Stimulated activated CD4-positive, alpha-beta T cell treated with anti-CD3 and anti-CD28 coated beads, Interleukin-1b, Interleukin-23, amount 100 ng/mL, for 1 hour (primary cell): ENCODE measurements at regions not wholly inside any gene's neighbourhood (a gene's known extent, or its start where the extent isn't known, plus 50 kb on each side); places are given as distances from the start of the nearest gene placed in this dataset.
"Not testable (repeated sequence)": the region's sequence is repeated elsewhere in the genome, so short reads cannot be mapped to it uniquely, and the experiment has no call there.

ENCODE experiments used
- DNase-seq, 2 donors: peaks; one replicate each; pipeline ENCODE4 v3.0.0-alpha.2; 2020; ENCODE audit warnings: low read depth in 2 of 2

- no peak for DNase-seq
Observed at GRCh38 chrX:43224496-43224895, 431.6 kb upstream of the MAOA start.

GRCh38 chrX:43225626-43226328, 430.3 kb upstream of the MAOA start:
- no peak for DNase-seq

DNA sequence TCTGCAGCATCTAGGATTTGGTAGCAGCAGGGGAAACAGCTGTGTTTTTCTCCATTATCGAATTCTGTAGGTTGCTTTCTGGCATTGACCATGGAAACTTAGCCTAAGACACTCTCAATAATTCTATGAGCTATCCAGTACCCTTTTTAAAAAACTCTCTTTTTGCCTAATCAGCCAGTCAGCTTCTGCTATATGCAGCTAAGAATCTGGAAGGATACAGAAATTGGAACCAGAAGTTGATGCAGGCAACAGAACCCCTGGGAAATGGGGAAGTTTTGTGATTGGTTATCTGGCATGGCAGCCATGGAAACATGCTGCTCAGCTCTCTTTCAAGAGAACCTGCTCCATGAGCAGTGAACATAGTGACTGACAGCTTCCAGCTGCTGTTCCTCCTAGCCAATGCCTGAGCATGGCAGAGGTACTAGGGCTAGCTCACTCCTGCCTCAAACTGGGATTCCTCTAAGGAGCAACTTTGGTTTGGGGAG, 417.6 kb upstream of the MAOA start:
- no peak for DNase-seq

DNA sequence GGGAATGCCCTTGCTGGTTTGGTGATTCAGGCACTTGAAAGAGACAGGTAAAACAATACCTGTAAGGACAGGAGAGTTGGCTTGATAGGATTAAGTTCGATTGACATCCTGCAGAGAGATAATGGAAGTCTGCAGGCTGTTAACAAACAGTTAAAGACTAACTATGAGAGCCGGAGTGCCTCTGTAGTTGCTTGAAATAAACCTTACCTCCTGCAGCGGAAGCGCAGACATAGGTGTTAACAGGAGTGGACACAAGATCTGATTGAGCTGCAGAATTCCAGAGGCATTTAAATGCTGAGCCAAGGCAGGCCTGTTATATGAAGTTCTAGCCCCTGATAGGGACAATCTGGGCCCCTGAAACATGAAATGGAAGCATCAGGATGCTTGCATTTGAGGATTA, 416.7 kb upstream of the MAOA start:
- no peak for DNase-seq

- no peak for DNase-seq
Observed at GRCh38 chrX:43255596-43255995, 400.5 kb upstream of the MAOA start.

DNA sequence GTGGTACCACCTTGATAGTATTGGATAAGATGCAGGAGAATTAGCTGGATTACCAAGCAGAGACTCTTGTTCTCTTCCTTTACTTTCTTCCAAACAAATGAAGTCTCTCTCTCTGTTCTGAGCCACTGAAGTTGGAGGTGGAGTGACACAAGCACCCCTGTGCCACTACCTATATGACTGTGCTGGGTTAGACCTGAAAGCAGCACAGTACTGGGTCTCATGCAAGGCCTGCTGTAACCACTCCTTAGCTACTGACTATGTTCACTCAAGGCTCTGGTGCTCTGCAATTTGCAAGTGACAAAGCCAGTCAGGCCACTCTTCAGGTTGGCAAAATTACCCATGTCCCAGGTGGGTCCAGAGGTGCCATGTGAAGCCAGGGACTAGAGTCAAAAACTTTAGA, 389.6 kb upstream of the MAOA start:
- DNase-seq, result no peak

GRCh38 chrX:43267652-43268051, 388.4 kb upstream of the MAOA start:
- DNase-seq, result no peak

GRCh38 chrX:43269201-43269600, 386.9 kb upstream of the MAOA start:
- no peak for DNase-seq

DNA sequence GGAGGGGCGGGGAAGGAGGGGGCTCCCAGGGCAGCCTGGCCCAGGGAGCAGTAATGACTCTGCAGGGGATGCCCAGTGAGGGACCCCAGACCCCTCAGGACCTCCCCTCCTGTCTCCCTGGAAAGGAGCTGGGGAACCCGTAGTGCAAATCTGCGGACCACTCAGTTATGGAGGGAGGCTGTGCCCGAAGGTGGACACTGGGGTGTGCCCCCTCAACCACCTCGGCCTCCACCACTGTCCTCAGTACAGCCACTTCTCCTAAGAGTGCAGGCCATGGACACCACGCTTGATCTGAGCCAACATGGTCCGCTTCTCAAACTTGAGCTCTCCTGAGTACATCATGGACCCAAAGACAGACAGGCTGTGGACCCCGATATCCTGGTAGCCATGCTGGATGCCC, 378.2 kb upstream of the MAOA start:
- DNase-seq, result no peak

- DNase-seq, result no peak
Observed at GRCh38 chrX:43278440-43278839, 377.7 kb upstream of the MAOA start.

- DNase-seq, result no peak
Observed at GRCh38 chrX:43279341-43279808, 376.7 kb upstream of the MAOA start.

GRCh38 chrX:43283187-43283586, 372.9 kb upstream of the MAOA start:
- no peak for DNase-seq

DNA sequence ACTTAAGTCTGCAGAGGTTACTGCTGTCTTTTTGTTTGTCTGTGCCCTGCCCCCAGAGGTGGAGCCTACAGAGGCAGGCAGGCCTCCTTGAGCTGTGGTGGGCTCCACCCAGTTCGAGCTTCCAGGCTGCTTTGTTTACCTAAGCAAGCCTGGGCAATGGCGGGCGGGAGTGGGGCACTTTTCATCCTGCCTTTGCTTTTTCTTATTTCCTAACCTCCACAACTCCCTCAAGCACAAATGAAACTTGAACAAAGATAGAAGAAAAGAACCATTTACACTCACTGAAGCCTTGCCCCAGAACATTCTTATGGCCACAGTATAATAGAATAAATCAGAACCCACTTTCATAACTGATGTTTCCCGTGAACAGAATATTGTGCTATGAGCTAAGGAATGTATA, 344.5 kb upstream of the MAOA start:
- DNase-seq, result not testable (repeated sequence)

DNA sequence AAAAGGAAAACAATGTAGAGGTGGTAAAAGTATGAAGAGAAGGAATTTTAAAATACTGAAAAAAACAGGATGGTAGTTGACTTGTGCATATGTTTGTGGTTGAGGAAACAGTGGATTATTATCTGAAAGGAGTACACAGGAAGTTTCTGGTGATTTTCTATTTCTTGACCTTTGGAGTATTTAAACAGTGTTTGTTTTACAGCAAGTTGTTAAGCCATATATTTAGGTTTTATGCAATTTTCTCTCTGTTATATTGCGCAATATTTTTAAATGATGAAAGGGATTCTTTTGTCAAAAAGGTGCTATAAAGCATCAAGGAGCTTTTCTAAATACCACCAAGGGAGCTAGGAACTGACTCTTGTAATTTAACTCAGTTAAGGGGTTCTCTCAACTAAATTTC, 343.1 kb upstream of the MAOA start:
- DNase-seq, result no peak

GRCh38 chrX:43314525-43314924, 341.6 kb upstream of the MAOA start:
- DNase-seq, result no peak

DNA sequence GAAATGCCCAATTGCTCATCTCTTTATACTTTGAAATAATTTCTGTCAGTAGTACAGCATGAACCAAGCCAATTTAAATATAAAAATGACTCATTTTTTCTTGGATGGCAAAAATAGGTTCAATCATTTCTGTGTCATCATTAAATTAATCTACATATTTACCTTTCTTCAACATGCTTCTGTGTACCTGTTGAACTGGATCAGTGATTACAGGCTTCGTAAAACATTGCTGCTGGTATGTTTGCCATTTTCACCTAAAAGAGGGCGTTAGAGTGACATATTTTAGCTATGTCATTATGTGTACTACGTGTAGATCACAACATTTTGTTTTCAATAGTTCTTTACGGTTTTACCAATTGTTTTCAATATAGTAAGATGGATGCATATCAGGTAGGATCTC, 340.5 kb upstream of the MAOA start:
- DNase-seq, result no peak

DNA sequence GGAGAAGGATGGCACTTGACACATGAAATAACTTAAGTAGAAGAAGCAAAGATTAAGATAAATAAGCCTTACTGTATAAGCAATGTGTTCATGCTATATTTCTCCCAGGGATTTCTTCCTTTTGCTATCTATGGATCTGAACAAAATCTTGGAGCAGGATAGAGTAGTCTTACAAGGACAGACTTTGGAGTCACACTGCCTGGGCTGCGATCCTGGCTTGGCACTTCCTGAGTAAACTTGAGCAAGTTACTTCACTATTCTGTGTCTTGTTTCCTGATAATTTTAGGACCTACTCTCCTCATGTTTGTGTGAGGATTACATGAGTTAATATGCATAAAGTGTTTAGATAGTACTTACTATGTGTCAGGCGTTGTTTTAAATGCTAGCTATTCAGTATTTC, 340.0 kb upstream of the MAOA start:
- no peak for DNase-seq

- DNase-seq, result no peak
Observed at GRCh38 chrX:43317378-43317777, 338.7 kb upstream of the MAOA start.

DNA sequence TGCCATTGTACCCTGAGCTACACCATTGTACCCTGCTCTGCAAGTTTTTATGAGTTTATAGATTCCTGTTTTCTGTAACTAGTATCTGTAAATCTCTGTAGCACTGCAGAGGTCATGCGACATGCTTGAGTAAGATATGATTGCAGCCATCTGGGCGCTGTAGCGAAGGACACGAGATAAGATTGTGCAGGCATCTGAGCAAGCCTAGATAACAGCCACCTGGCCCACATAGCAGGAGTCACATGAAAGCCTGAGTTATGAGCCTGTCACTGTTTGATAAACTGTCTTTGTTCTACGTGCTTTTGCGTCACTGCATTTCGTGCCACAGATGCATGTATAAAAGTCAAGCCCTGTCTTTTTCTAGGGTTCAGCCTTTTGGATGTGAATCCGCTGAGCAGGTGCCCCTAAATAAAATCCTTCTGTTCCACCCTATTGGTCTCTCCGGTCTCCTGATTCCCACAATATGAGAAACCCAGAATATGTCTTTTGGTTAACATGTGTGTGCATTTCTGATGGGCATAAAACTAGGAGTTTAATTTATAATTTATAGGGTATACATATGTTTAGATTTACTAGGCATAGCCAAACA, 327.6 kb upstream of the MAOA start:
- DNase-seq, result no peak

GRCh38 chrX:43333543-43333942, 322.6 kb upstream of the MAOA start:
- DNase-seq, result no peak

- DNase-seq, result no peak
Observed at GRCh38 chrX:43345166-43345565, 310.9 kb upstream of the MAOA start.

DNA sequence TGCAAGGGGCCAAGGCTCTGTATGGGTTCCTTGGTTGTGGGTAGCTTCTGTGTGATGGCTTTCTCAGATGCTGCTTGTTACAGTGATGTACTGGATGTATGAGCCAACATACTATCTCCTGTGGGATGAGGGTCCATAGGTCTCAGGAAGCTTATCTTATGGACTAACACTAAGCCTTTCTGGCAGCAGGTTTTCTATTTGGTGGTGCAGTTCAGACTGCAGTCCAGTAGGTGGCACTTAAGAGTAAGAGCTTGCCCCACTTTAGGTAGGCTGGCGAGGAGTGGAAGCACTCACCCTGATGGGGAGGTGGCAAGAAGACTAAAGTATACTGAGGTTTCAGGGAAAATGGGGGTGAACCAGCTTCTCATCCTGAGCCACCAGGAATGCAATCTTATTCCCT, 306.7 kb upstream of the MAOA start:
- DNase-seq, result peak in 1 of 2 donors; percentile 8

GRCh38 chrX:43350935-43351334, 305.2 kb upstream of the MAOA start:
- no peak for DNase-seq

DNA sequence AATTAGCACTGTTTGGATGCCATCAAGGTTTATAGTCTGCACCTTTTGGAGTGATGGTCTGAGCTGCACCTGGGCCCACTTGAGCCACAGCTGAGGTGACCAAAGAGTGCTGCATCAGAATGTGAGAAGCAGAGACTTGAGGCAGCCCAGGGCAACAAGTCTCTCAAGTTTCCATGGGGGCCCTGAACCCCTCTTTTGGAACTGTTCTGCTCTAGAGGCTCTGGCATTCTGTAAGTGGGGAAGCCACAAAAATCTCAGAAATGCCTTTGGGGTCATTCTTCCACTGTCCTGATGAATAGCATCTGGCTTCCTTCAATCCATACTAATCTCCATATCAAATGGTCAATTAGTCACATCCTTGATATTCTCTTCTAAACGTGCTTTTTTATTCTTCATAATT, 298.4 kb upstream of the MAOA start:
- no peak for DNase-seq
